HG03354 (cell line): ENCODE measurements at regions not wholly inside any gene's neighbourhood (a gene's known extent, or its start where the extent isn't known, plus 50 kb on each side); places are given as distances from the start of the nearest gene placed in this dataset.

Experiments
- ATAC-seq: cut with Tn5 transposase; IDR thresholded peaks from one replicate; pipeline ENCODE4 v1.9.1; 2021; ENCODE audit warnings: mild to moderate bottlenecking; ENCODE audit not compliant: unreplicated experiment, poor library complexity, severe bottlenecking

DNA sequence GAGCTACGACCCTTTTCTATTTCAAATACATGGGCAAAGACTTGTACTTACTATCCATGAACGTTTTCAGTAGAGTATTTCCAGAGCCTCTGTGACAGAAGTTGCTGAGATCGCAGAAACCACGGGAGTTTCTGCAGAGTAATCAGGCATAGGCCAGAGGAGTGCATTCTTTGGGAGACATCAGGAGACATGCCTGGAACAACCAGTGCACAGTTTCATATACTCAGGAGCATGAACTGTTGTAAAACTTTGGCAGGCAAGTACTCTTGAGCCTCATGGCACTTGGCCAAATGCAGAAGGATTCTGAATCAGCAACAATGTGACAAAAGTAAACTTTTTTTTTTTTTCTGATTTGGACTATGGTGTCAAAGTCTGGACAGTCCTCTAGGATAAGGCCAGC is 307.1 kb downstream of the GRB14 start:
- no peak for ATAC-seq

DNA sequence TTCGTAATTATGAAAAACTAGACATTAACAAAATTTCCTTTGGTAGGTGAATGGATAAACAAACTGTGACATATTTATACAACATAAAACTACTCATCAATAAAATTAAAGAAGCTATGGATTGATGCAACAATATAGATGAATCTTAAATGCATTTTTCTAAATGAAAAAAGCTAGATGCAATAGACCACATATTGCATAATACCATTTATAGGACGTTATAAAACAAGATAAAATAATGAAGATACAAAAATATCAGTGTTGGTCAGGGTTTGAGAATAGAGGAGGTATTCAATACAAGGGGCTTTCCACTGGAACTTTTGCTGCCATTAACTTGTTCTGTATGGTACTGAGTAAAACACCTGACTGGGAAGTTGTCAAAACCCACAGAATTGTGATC is 314.4 kb downstream of the GRB14 start:
- no peak for ATAC-seq

DNA sequence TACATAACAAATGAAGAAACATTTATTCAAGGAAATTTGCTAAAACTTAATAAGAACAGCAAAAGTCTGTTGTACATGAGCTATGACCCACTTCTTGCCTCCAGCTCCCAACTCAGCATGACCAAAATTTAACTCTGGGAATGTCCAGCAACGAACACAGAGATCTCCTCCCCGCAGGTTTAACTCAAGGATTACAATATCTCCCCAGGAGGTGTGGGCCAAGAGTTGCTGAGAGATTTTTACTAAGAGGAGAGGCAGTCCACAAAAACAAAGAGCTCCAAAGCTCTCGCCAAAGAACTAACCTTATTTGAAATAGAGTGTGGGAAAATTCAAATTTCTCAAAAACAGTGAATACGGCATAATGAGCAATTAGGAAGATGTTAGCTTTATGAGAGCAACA is 318.5 kb downstream of the GRB14 start:
- no peak for ATAC-seq

DNA sequence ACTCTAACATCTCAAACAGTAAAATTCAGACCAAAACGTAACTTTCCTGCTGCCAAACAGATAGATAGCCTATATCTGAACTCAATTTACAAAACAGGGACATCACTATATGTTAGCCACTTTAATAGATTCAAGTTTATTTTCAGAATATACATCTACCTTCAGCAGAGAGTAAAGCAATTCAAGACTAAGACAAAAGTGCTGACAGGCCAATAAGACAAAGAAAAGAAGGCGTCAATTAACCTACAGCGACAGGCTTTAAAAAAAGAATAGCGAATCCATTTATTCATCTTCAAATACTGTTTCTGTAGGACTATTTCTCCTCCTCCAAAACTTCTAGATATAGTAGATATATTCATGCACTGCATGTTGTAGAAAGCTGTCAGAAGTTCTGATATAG is 333.0 kb downstream of the GRB14 start:
- no peak for ATAC-seq

DNA sequence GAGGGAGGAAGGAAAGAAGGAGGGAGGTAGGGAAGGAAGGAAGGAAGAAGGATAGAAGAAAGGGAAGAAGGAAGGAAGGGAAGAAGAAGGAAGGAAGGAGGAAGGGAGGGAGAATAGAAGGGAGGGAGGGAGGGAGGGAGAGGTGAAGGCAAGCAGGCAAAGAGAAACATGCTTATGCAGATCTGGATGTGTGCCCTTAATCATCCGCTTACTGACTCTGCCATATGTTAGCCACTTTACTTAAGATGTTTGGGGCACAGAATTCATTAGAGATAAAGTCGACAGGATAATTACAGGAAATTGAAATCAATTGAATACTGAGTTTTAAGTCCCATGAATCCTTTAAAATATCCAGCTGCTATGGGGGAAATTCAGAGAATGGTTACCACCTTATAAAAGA is 334.2 kb downstream of the GRB14 start:
- no peak for ATAC-seq

DNA sequence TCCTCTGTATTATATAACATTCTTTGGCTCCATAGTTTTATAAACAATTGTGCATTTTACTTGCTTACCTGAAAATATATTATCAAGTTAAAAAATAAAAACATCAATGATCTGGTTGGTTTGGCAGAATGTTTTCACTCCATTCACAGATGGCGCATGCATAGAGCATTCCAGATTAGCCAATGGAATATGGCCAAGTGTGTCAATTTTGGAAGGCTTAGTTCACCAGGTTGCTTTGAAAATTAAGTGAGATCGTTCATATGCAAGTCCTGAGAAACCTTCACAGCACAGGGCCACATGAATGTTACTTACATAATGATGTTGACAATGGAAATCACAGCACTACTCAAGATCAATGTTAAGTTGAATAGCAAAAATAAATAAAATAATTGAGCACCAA is 335.7 kb downstream of the GRB14 start:
- no peak for ATAC-seq

DNA sequence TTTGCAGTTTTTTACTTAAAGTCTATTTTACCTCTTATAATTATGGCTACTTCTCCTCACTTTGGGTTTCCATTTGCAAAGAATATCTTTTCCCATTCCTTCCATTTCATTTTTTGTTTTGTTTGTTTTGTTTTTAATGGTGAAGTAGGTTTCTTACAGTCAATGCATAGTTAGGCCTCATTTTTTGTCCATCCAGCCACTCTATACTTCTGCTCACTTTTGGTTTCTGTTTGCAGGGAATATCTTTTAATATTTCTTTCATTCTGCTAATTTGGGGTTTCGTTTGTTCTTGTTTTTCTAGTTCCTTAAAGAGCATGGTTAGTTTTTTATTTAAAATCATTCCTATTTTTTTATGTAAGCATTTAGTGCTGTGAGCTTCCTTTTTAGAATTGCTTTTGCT is 339.4 kb downstream of the GRB14 start:
- no peak for ATAC-seq

DNA sequence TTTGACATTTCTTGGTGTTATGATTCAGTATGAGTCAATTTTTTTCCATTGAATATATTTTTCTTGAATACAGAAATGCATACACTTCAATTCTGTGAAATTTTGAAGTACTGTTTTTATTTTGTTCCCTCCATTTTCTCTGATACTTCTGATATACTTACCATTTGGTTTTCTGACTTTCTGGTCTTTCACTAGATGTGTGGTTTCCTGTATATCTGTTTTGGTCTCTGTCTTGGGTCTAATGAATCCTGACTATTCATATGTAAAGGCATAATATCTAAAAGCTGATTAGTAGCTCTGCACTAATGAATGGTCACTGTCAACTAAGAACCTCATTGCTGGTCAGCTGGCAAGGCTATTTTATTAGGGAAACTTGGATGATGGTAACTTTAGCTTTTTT is 345.6 kb downstream of the GRB14 start:
- no peak for ATAC-seq

DNA sequence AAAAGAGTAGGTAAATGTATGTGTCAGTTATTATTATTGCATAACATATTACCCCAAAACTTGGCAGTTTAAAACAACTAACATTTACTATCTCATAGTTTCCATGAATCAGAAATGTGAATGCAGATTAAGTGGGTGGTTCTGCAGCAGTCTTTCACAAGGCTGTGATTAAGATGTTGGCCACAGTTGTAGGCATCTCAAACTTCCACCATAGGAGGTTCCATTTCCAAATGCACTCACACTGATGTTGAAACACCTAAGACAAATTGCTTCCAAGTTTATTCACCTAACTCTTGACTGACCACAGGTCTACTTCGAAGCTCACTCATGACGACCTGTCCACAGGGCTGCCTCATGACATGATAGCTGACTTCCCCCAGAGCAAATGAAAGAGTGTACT is 360.8 kb downstream of the GRB14 start:
- no peak for ATAC-seq

DNA sequence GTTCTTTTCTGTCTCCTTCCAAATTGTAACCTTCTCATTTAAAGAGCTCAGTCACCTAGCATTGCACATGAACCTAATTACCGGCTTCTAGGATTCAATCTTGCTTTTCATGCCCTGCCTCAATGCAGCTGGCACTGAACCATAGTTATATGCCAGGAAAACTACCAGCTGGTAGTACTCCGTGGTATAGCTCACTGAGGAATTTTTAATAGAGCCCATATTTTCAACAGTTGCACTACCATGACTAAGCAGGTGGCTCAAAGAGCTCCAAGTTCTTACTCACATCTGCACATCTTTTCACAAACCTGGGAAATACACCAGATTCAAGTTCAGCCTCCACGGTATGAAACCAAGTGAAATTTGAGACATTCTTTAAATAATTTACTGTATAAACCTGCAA is 363.5 kb downstream of the GRB14 start:
- no peak for ATAC-seq

DNA sequence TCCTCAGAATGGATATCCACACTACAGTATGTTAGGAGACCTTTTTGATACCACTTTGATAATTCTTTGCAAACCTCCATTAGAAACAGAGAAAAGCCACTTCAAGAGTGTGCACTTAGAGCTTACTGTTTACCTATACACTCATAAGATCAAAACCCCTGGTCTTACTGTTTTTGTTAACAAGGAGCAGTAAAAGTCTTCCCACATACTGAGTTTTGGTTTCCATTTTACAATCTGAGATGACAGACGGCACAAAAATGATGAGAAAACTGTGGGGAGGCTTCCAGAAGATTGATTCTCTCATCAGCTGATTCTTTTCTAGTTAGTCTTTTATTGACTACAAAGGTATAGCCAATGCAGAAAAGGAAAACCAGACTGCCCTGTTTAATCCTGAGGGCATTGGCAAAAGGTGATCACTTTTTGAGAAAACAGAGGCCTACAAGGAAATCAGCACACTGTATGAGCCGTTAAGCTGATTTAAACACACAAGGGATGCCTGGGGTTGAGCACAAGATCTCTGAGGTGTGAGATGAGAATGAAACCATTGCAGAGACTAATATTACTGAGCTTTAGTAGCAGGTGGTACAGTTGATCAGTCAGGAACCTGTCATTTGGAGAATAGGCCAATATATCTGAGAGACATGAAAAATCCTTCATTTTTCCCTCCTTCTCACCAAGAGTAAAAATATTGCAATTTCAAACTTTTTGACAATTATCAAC is 368.6 kb downstream of the GRB14 start:
- ATAC-seq: peak; percentile 65

DNA sequence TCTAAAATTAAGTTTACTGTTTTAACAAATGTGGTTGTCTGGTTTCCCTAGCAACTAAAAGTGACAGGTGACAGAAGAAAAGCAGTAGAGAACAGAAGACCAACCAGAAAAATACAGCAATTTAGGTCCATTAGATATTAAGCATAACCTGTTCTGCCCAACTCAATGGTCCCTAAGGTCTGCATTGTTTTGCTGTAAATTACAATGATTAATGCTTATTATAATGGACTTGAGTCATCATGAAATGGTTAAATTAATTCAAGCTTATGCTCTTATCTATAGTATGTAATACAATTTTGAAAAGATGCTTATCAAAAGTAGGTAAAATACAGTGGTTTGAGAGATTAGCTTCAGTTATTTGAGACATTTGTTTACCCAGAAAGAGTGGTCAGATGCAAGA is 378.0 kb downstream of the GRB14 start:
- ATAC-seq: no peak

DNA sequence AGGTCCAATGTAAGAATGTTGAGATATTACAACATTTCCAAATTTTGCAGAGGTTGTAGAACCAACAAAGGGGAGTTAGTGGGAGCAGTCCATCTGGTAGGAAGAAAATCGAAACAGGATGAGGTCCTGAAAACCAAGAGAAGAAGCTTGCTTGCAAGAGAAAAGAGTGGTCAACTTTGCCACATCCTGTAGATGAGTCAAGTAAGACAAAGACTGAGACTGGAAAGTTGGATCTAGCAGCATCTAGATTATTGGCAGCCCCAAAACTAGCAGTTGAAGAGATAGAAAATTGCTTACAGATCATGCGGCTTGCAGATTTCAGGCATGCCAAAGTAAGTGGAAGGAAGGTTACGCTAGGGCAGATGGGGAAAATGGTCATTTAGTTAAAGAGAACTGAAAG is 378.9 kb downstream of the GRB14 start:
- no peak for ATAC-seq

DNA sequence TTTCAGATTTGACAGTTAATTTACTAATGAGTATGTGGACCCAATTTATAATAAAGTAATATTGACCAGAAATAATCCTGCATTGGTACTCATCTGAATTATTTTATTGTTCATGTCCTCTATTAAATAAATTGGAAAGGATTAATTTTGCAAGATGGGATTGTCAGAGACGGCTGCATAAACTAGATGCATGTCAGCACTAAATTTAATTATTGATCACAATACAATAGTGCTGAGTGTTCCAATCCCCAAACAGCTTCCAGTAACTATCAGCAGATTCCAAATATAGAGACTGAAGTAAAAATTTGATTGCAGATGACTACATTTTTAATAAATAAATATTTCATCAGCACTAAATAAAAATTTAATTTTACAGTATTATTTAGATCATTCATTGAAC is 387.2 kb downstream of the GRB14 start:
- no peak for ATAC-seq

DNA sequence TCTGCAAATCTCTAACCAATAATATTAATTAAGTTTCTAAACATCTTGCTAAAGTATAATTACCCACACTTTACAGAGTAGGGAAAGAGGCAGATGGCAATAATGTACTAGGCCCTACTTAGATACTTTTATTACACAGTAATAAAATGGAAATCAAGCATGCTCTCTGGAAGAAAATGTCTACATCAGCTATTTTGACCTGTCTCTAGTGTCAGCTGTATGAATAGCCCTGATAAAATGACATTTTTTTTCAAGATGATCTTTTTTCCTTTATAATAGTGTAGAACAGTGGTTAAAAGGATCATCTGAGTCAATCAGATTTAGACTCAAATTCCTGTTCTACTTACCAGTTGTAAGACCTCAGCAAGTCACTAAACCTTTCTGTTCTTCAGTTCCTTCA is 397.3 kb downstream of the GRB14 start:
- no peak for ATAC-seq

DNA sequence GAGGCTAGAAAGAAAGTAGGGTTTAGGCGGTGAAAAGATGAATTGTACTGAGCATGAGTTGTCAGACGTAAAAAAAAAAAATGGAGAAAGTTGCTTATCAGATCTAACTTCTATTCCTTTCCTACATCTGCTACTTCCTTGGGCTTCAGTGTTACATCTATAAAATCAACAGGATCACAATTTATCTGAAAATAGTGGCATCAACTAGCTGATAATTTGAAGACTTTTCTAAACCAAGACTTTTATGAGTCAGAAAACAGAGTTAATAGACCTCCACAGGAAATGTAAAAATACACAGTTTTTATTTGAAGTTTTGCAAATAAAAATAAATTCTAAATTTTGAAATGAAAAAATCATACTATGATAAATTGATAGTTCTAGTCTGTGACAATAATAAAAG is 399.8 kb downstream of the GRB14 start:
- ATAC-seq: no peak

DNA sequence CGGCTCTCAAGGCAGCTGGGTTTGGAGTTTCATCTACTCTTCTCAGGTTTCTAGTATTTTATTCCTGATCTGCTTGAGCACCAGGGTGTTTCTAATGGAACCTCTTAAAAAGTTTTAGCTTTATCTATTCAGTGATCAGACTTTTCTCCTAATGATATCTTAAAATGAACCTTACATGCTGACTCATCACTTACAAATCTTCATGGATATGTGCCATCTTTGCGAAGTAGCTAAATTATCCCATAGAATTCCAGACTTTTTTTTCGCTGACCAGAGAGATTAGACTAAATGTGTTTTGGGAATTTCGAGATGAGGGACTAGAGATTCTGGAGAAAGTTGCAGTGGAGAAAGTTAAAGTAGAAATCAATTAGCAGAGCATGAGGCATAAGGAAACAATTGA is 401.0 kb downstream of the GRB14 start:
- ATAC-seq: no peak

DNA sequence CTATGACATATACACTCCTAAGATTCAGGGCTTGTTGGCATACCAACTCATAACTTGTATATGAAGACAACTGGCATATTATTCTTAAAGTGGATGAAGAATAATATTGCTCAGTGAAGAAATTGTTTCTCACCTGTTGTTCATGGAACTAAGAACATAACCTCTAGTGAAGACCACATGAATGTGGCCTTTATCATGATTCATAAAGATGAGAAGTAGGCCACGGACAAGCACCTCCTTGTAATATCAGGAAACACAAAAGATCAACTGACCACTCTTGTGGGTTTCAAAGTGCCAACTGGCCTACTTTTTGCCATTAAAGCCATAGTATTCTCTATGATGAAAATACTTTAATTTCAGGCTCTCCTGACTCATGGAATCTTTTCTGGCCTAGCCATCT is 407.4 kb downstream of the GRB14 start:
- ATAC-seq: no peak

DNA sequence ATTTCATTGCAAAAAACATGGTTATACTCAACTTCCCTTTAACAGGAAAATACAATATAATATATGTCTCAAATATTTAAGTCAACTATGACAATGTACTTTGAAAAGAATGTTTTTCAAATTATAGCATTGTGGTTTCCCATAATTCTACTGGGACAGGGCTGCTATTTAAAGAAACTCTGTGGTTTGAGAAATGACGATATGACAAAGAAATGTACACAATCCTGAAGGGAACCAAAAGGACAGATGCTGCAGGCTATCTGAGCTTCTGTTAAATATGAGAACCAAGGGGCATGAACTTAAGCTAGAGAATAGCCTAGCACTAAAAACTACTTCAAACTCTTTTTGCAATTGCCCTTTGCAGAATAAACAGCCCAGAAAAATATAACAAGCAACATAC is 415.9 kb downstream of the GRB14 start:
- ATAC-seq: no peak

DNA sequence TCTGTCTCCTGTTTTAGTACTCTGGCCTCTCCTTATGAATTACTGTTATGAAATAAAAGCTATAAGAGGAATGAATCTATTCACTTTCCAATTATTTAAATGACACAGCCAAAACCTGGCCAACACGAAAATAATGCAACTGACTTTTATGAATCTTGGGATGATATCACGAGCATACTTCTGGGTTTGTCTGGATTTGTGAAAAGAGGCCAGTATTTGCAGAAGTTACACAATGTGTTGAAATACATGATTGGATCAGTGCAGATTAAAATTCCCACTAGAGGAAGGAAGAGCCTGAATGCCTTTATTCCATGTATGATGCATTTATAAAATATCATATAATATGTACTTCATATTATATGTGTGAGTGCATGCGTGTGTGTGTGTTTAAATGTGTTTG is 418.2 kb downstream of the GRB14 start:
- no peak for ATAC-seq

DNA sequence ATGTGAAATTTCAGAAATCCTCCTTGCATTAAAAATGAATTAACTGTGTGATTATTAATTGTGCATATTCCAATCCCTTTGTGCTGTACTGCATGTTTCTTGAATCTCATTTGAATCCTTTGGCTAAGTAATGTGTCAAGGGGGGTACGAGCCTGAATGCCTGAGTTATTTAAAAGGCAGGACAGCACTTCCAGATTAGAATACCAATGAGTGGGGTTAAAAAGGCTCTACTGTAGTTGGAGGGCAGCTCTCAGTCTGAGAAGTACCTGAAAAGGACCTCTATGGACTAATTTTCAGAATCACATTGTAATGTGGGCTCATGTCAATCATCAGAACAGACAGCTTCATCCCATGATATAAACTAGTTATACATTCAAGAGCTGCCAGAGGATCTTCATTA is 423.0 kb downstream of the GRB14 start:
- no peak for ATAC-seq

DNA sequence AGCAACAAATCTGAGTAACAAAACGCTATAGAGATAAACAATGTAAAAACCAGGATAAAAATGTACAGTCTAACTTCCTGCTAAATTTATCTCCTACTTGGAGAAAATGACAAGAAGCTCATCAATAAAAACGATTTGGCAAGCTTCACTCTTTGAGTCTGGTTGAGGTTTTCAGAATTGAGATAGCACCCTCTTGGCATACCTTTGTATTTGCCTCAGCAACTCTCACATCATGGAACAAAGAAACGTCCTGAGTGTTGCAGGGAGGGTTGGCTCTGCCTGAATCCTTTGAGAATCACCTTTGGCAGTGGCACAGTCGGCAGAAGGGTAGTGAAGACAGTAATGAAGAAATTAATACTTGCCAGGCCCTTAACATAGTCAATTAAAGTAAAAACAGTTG is 430.6 kb downstream of the GRB14 start:
- no peak for ATAC-seq
